ENCODE measurements at regions not wholly inside any gene's neighbourhood (a gene's known extent, or its start where the extent isn't known, plus 50 kb on each side); places are given as distances from the start of the nearest gene placed in this dataset.

- 66 to 74% methylated on average over 10 of the region's 10 CpGs for WGBS, 2 donors
- H3K27ac ChIP-seq = peak overlapping the region in 2 of 4 donors; percentile 1 to 2
- DNase-seq = peak in 2 of 4 donors; percentile 20 to 31
- peak; percentile 53 for ATAC-seq
- H3K27me3 ChIP-seq = no peaks in the 10 kb centered on the region
- no peaks in the 10 kb centered on the region for H3K36me3 ChIP-seq (replicated peaks in 1 of 2; ENCODE audit: insufficient read depth in 1 of 2, low read depth in 2 of 2)
- intact Hi-C loops (cut with DNase I) = no loop called here
- H3K4me3 ChIP-seq = no peak overlapping the region
- no peaks in the 10 kb centered on the region for H3K9me3 ChIP-seq
- TF ChIP-seq POLR2A (IDR thresholded peaks at IDR 0.05) = no peak
- no peak for TF ChIP-seq CTCF (IDR thresholded peaks at IDR 0.05)
- H3K4me1 ChIP-seq = peaks cover 24% of the 10 kb centered on the region
Measured at GRCh38 chr7:22589641-22590201, 89.7 kb upstream of the STEAP1B start.

GRCh38 chr7:22588351-22588750, 88.4 kb upstream of the STEAP1B start:
- Histone ChIP-seq H3K36me3 (replicated peaks in 1 of 2; ENCODE audit: insufficient read depth in 1 of 2, low read depth in 2 of 2) (no peaks in the 10 kb centered on the region), H3K4me3 (no peak overlapping the region), H3K27ac (peak overlapping the region in 2 of 4 donors; percentile 17 to 40), H3K4me1 (peaks cover 26% of the 10 kb centered on the region), H3K27me3 (no peaks in the 10 kb centered on the region), H3K9me3 (no peaks in the 10 kb centered on the region)
- TF ChIP-seq POLR2A (IDR thresholded peaks at IDR 0.05) = no peak
- TF ChIP-seq CTCF (IDR thresholded peaks at IDR 0.05) = no peak
- intact Hi-C loops (cut with DNase I) = no loop called here
- DNase-seq (no peak), ATAC-seq (no peak)
- WGBS, 2 donors = 81 to 86% methylated on average over 2 of the region's 2 CpGs

DNA sequence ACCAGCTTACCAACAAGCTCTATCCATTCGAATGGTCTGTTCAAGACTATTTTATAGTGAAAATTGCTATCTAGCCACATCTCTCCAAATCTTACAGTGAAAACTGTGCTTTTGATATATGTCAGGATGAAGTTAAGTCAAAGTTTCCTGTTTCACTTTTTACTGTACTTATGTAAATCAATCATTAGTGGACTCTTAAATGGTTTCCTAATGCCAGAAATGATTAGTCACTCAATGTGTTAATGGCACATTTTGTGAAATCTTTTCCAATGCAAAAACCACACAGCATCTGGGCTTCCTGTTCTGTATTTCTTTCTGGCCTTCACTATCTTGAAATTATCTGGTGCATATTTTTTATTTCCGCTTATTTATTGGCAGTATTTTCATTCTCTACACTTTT, 87.3 kb upstream of the STEAP1B start:
- Histone ChIP-seq H3K36me3 (replicated peaks in 1 of 2; ENCODE audit: insufficient read depth in 1 of 2, low read depth in 2 of 2) (no peaks in the 10 kb centered on the region), H3K4me3 (no peak overlapping the region), H3K27me3 (no peaks in the 10 kb centered on the region), H3K27ac (peak overlapping the region in 2 of 4 donors; percentile 4 to 47), H3K4me1 (peaks cover 34% of the 10 kb centered on the region), H3K9me3 (no peaks in the 10 kb centered on the region)
- no peak for ATAC-seq
- 40 to 44% methylated on average over 2 of the region's 2 CpGs for WGBS, 2 donors
- no peak for DNase-seq
- intact Hi-C loops (cut with DNase I) = no loop called here
- TF ChIP-seq POLR2A (IDR thresholded peaks at IDR 0.05) (no peak), CTCF (IDR thresholded peaks at IDR 0.05) (no peak)

GRCh38 chr7:22586786-22587140, 86.8 kb upstream of the STEAP1B start:
- DNase-seq (no peak), ATAC-seq (peak; percentile 34)
- Histone ChIP-seq H3K36me3 (replicated peaks in 1 of 2; ENCODE audit: insufficient read depth in 1 of 2, low read depth in 2 of 2) (no peaks in the 10 kb centered on the region), H3K4me1 (peaks cover 34% of the 10 kb centered on the region), H3K27me3 (no peaks in the 10 kb centered on the region), H3K27ac (peak overlapping the region in 1 of 4 donors; percentile 25), H3K4me3 (no peak overlapping the region), H3K9me3 (no peaks in the 10 kb centered on the region)
- intact Hi-C loops (cut with DNase I) = no loop called here
- no peak for TF ChIP-seq POLR2A (IDR thresholded peaks at IDR 0.05)
- TF ChIP-seq CTCF (IDR thresholded peaks at IDR 0.05) = peak in 5 of 7 experiments; percentile 11 to 59 (median 42)

DNA sequence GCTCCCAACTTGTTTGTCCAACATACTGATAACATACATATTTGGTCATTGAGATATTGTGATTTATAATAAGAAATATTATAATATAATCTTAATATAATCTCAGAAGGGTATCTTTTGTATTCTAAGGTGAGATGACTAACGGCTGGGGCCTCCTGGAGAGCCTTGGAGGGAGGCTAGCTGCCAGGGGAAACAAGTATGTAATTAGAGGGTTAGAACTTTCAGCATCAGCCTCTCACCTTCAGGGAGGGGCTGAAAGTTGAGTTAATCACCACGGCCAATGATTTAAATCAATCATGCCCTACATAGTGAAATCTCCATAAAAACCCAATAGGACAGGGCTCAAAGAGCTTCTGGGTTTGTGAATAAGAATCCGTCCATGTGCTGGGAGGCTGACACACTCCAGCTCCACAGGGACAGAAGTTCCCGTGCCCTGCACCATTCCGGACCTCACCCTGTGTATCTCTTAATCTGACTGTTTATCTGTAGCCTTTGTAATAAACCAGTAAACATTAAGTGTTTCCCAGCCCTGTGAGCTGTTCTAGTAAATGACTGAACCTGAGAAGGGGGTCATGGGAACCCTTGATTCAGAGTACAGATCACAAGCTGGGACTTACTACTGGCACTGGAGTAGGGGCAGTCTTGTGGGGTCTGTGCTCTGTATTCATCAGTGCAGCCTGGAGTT, 86.3 kb upstream of the STEAP1B start:
- ATAC-seq (no peak), DNase-seq (no peak)
- WGBS, 2 donors = 56 to 63% methylated on average over 5 of the region's 5 CpGs
- Histone ChIP-seq H3K27ac (peak overlapping the region in 1 of 4 donors; percentile 25), H3K27me3 (no peaks in the 10 kb centered on the region), H3K36me3 (replicated peaks in 1 of 2; ENCODE audit: insufficient read depth in 1 of 2, low read depth in 2 of 2) (no peaks in the 10 kb centered on the region), H3K9me3 (no peaks in the 10 kb centered on the region), H3K4me1 (peaks cover 34% of the 10 kb centered on the region), H3K4me3 (no peak overlapping the region)
- intact Hi-C loops (cut with DNase I) = no loop called here
- no peak for TF ChIP-seq CTCF (IDR thresholded peaks at IDR 0.05)
- TF ChIP-seq POLR2A (IDR thresholded peaks at IDR 0.05) = no peak

Data from body of pancreas (tissue), 4 donors.